Erythroblast (primary cell): ENCODE measurements at regions not wholly inside any gene's neighbourhood (a gene's known extent, or its start where the extent isn't known, plus 50 kb on each side); places are given as distances from the start of the nearest gene placed in this dataset.

Source experiments
- GATA1 ChIP-seq: IDR thresholded peaks from 2 replicates; pipeline ENCODE4 v1.6.1; 2011; ENCODE audit warnings: low read depth, mild to moderate bottlenecking, control low read depth, low read length, moderate library complexity
- POLR2A ChIP-seq: IDR thresholded peaks from 2 replicates; pipeline ENCODE4 v1.6.1; 2011; ENCODE audit warnings: mild to moderate bottlenecking, low read length

DNA sequence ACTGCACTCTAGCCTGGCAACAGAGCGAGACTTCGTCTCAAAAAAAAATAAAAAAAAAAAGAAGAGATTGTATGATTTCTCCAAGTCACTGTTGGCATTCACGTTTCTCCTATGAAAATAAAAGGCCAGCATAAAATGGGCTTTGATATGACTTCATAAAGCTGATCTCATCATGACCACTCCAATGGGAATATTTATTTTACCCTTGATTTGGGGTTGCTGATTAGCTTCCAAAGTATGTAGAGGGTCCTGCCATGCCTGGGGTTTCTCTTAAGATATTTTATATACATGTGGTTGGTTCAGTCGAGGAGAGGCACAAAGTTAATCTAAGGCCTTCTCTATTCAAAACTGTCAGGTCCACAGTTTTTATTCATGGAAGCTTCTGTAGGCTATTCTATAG, 247.0 kb upstream of the TNC start:
- TF ChIP-seq POLR2A: no peak
- TF ChIP-seq GATA1: no peak
